C4-2B (cell line): ENCODE measurements at regions not wholly inside any gene's neighbourhood (a gene's known extent, or its start where the extent isn't known, plus 50 kb on each side); places are given as distances from the start of the nearest gene placed in this dataset.
"Not testable (repeated sequence)": the region's sequence is repeated elsewhere in the genome, so short reads cannot be mapped to it uniquely, and the experiment has no call there.

ENCODE experiments used
- H3K27ac ChIP-seq: fragments of 450-650 bp; 2 replicates; pipeline ENCODE4 v1.5.1; 2017
- CTCF ChIP-seq: fragments of 450-650 bp; conservative IDR thresholded peaks from 2 replicates; pipeline ENCODE4 v1.5.1; 2017; ENCODE audit warnings: mild to moderate bottlenecking
- ZFX ChIP-seq: fragments of 450-650 bp; IDR thresholded peaks from 2 replicates; pipeline ENCODE4 v1.6.1; 2017

GRCh38 chr6:163738304-163738703 is 323.8 kb downstream of the QKI start:
- TF ChIP-seq CTCF, result no peak
- TF ChIP-seq ZFX, result no peak
- no peak overlapping the region for H3K27ac ChIP-seq

DNA sequence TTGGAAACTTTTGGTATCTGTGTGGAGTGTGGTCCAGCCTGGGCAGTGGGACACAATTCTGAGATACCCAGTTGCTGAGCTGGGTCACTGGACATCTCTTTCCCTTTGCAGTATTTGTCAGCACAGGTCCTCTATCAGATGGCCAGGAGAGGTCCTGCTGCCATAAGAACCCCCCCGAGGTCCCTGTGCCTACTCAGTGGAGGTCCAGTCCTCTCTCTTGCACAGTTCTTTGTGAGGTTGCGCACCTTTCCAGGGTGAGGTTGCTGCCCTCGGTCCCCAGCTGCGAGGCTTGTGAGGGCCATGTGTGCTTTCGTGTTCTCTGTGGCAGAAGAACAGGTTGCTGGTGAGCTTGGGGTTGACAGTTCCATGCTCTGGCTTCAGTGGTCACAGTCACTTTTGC is 320.6 kb downstream of the QKI start:
- no peak for TF ChIP-seq CTCF
- no peak for TF ChIP-seq ZFX
- no peak overlapping the region for H3K27ac ChIP-seq

DNA sequence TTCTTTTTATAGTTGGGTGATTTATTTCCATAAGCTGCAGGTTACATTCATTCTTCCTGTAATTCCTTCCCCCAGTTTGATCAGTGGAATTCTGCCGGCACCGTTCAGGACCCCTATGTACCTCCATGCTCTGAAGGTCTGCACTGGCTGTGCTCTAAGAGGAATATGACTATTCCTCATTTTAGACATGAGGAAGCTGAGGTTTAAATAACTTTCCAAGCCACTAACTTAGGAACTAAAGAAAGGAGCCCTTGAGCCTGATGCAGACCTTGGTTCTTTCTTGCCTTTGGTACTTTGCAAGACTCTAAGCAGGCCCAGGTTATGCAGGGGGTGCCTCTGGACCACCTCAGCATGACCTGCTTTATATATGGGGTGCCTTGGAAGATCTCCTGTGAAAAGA is 318.5 kb downstream of the QKI start:
- TF ChIP-seq ZFX (no peak), CTCF (no peak)
- no peak overlapping the region for H3K27ac ChIP-seq

- no peak for TF ChIP-seq ZFX
- no peak for TF ChIP-seq CTCF
- no peak overlapping the region for H3K27ac ChIP-seq
These were observed 318.0 kb downstream of the QKI start for GRCh38 chr6:163732479-163732878.

- not testable (repeated sequence) for H3K27ac ChIP-seq
These were observed 317.5 kb downstream of the QKI start for GRCh38 chr6:163732014-163732351.

GRCh38 chr6:163731215-163732013 is 316.9 kb downstream of the QKI start:
- TF ChIP-seq ZFX, result no peak
- TF ChIP-seq CTCF, result no peak
- H3K27ac ChIP-seq, result no peak overlapping the region

DNA sequence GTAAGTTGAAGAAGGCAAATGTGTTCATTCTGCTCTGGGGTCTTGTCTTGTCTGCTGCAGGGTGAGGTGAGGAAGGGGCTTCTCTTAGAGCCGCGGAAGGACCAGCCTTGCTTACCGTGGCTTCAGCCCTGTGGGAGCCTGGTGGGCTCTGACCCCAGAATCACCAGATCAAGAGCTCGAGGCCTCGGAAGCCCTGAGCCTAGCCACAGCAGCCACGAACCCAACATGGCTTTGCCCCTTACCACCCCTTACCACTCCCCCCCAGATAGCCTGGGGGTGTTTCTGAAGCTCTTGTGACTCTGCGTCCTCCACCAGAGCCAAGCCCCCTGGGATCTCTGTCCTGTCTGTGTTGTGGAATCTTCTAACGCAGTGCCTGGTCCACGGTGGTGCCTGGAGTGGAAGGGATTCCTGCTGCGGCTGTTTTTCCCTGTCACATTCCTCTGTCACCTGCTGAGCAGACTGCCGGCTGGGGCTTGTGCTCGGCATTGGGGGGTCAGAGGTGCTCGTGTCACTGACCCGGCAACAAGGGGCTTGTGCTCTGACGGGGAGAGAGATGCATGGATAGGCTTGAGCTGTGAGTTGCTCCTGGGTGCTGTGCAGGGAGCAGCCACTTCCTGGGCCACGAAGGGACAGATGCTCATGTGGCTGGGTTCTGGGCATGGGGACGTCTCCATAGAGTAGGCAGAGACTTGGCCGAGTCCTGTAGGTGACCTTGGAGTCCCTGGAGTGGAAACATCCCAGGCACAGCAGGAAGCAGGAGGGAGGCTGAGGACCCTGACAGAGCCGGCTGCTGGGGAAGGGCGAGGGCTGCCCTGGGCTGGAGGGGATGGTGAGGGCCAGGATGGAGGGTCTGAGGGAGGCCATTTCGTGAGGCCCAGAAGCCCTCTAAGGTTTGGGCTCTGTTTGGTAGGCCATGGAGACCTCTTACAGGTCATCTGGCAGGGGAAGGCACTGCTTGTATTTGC is 316.0 kb downstream of the QKI start:
- H3K27ac ChIP-seq, result no peak overlapping the region
- TF ChIP-seq CTCF (no peak), ZFX (no peak)
